Epithelial cell of prostate (primary cell): ENCODE measurements at regions not wholly inside any gene's neighbourhood (a gene's known extent, or its start where the extent isn't known, plus 50 kb on each side); places are given as distances from the start of the nearest gene placed in this dataset.

Experiments used
- DNase-seq: peaks from one replicate; pipeline ENCODE4 v3.0.0-alpha.2; 2011; ENCODE audit warnings: low read depth, low spot score
- H3K27ac ChIP-seq: fragments of 450-650 bp; 2 replicates; pipeline ENCODE4 v1.5.1; 2017; ENCODE audit warnings: mild to moderate bottlenecking

DNA sequence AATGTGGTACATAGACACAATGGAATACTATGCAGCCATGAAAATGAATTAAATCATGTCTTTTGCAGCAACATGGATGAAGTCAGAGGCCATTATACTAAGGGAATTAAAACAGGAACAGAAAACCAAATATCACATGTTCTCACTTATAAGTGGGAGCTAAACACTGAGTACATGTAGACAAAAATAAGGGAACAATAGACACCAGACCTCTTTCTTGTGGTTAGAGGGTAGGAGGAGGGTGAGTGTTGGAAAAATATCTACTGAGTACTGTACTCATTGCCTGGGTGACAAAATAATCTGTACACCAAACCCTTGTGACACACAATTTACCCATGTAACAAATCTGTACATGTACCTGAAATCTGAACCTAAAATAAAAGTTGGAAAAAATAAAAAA, 59.1 kb upstream of the ANO5 start:
- H3K27ac ChIP-seq, result no peak overlapping the region
- no peak for DNase-seq

GRCh38 chr11:22138264-22138663, 54.6 kb upstream of the ANO5 start:
- DNase-seq, result no peak
- H3K27ac ChIP-seq, result no peak overlapping the region
